ENCODE measurements at regions not wholly inside any gene's neighbourhood (a gene's known extent, or its start where the extent isn't known, plus 50 kb on each side); places are given as distances from the start of the nearest gene placed in this dataset.
A peak's percentile ranks its signal among the peaks of the same experiment; 100 is the strongest.

- peak in 1 of 51 donors; percentile 3 for DNase-seq
Observed at GRCh38 chr6:142500250-142500786, 198.5 kb downstream of the ADGRG6 start.

GRCh38 chr6:142501795-142502194, 200.0 kb downstream of the ADGRG6 start:
- DNase-seq = no peak

GRCh38 chr6:142507065-142507464, 205.3 kb downstream of the ADGRG6 start:
- DNase-seq = no peak

GRCh38 chr6:142510211-142510610, 208.4 kb downstream of the ADGRG6 start:
- DNase-seq = no peak

GRCh38 chr6:142518126-142518525, 216.3 kb downstream of the ADGRG6 start:
- no peak for DNase-seq

- DNase-seq = no peak
Observed at GRCh38 chr6:142518761-142519160, 217.0 kb downstream of the ADGRG6 start.

GRCh38 chr6:142521791-142522190, 220.0 kb downstream of the ADGRG6 start:
- no peak for DNase-seq

GRCh38 chr6:142523515-142524375, 221.9 kb downstream of the ADGRG6 start:
- peak in 1 of 51 donors; percentile 6 for DNase-seq

- DNase-seq = no peak
Observed at GRCh38 chr6:142530566-142530965, 228.8 kb downstream of the ADGRG6 start.

GRCh38 chr6:142531727-142532126, 229.9 kb downstream of the ADGRG6 start:
- DNase-seq = no peak

- DNase-seq = no peak
Observed at GRCh38 chr6:142534076-142534475, 232.3 kb downstream of the ADGRG6 start.

- no peak for DNase-seq
Observed at GRCh38 chr6:142534484-142534883, 232.7 kb downstream of the ADGRG6 start.

- DNase-seq = no peak
Observed at GRCh38 chr6:142537612-142538478, 236.0 kb downstream of the ADGRG6 start.

GRCh38 chr6:142542704-142543233, 241.0 kb downstream of the ADGRG6 start:
- DNase-seq = no peak

- no peak for DNase-seq
Observed at GRCh38 chr6:142543606-142544005, 241.8 kb downstream of the ADGRG6 start.

- no peak for DNase-seq
Observed at GRCh38 chr6:142544199-142544838, 242.5 kb downstream of the ADGRG6 start.

- DNase-seq = no peak
Observed at GRCh38 chr6:142545147-142545546, 243.3 kb downstream of the ADGRG6 start.

- no peak for DNase-seq
Observed at GRCh38 chr6:142548566-142548965, 246.8 kb downstream of the ADGRG6 start.

- no peak for DNase-seq
Observed at GRCh38 chr6:142550310-142551063, 248.7 kb downstream of the ADGRG6 start.

GRCh38 chr6:142551274-142551811, 249.5 kb downstream of the ADGRG6 start:
- no peak for DNase-seq

All from hypothalamus (tissue), 51 donors.